B cell (primary cell): ENCODE measurements at regions not wholly inside any gene's neighbourhood (a gene's known extent, or its start where the extent isn't known, plus 50 kb on each side); places are given as distances from the start of the nearest gene placed in this dataset.
A peak's percentile ranks its signal among the peaks of the same experiment; 100 is the strongest.

ENCODE experiments used
- ATAC-seq: fragments of 200-7000 bp; cut with Tn5 transposase; one replicate; pipeline ENCODE4 v1.10.0; 2021; ENCODE audit warnings: low read depth, mild to moderate bottlenecking, moderate number of reproducible peaks, moderate library complexity
- CTCF ChIA-PET: fragments of 350-600 bp; sonication (Branson Sonifier 250); formaldehyde crosslinking; loops from one replicate; lab custom pipeline; 2021; ENCODE audit warnings: antibody characterized with exemption, inconsistent platforms; lab: Charles Lee
- POLR2A ChIA-PET: fragments of 350-600 bp; sonication (Branson Sonifier 250); formaldehyde crosslinking; loops from one replicate; lab custom pipeline; 2021; ENCODE audit warnings: antibody characterized with exemption; lab: Charles Lee
- DNase-seq: peaks from one replicate; pipeline ENCODE4 v3.0.0; 2013
- H2AFZ ChIP-seq: 2 replicates; pipeline ENCODE4 v1.6.1; 2012; ENCODE audit warnings: mild to moderate bottlenecking, low read depth, low read length; ENCODE audit not compliant: insufficient read depth, poor library complexity, severe bottlenecking
- H3K27ac ChIP-seq, 2 donors: 1 replicate in 1 of 2; 2 replicates in 1 of 2; pipeline ENCODE4 v1.5.1; 2012 to 2013; ENCODE audit warnings: low read length in 2 of 2, mild to moderate bottlenecking in 2 of 2, moderate library complexity in 1 of 2
- H3K27me3 ChIP-seq, 4 experiments: fragments of 200-600 bp in 1 of 4; sonication (generic) in 1 of 4; replicated peaks in 1 of 4; 1 replicate in 2 of 4; 2 replicates in 2 of 4; pipeline versions ENCODE4 v1.6.1 to v1.7.0; 2013 to 2016; ENCODE audit warnings: low read length in 3 of 4, mild to moderate bottlenecking in 2 of 4, mixed read lengths in 1 of 4, moderate library complexity in 1 of 4; ENCODE audit not compliant: insufficient read depth in 4 of 4, control insufficient read depth in 3 of 4; ENCODE audit errors: control extremely low read depth in 1 of 4
- H3K36me3 ChIP-seq, 2 experiments: replicated peaks in 1 of 2; 1 replicate in 1 of 2; 2 replicates in 1 of 2; pipeline versions ENCODE4 v1.6.1 to v1.7.1; 2013; ENCODE audit warnings: low read length in 1 of 2; ENCODE audit not compliant: insufficient read depth in 2 of 2, control insufficient read depth in 1 of 2; ENCODE audit errors: control extremely low read depth in 1 of 2, extremely low read depth in 1 of 2
- H3K4me1 ChIP-seq, 2 donors: fragments of 200-600 bp in 1 of 2; sonication (generic) in 1 of 2; 1 replicate in 1 of 2; 2 replicates in 1 of 2; pipeline versions ENCODE4 v1.5.1 to v1.6.1; 2013 to 2017; ENCODE audit warnings: low read length in 2 of 2; ENCODE audit not compliant: control insufficient read depth in 2 of 2, insufficient read depth in 2 of 2
- H3K4me2 ChIP-seq: replicated peaks from 2 replicates; pipeline ENCODE3; 2012; ENCODE audit warnings: mild to moderate bottlenecking, low read depth, low read length; ENCODE audit not compliant: poor library complexity, severe bottlenecking
- H3K4me3 ChIP-seq, 5 experiments: fragments of 200-600 bp in 1 of 5; sonication (generic) in 1 of 5; 1 replicate in 3 of 5; 2 replicates in 2 of 5; pipeline versions ENCODE4 v1.5.1 to v1.7.0; 2011 to 2016; ENCODE audit warnings: low read length in 4 of 5, mild to moderate bottlenecking in 4 of 5, low read depth in 2 of 5, control low read depth in 1 of 5, moderate library complexity in 1 of 5; ENCODE audit not compliant: insufficient read depth in 1 of 5; ENCODE audit errors: control extremely low read depth in 1 of 5, extremely low read depth in 1 of 5
- H3K79me2 ChIP-seq: fragments of 200-600 bp; sonication (generic); one replicate; pipeline ENCODE4 v1.6.0; 2016; ENCODE audit warnings: low read length; ENCODE audit not compliant: control insufficient read depth, insufficient read depth
- H3K9ac ChIP-seq: fragments of 200-600 bp; sonication (generic); 2 replicates; pipeline ENCODE4 v1.6.1; 2017; ENCODE audit warnings: mild to moderate bottlenecking, low read length, moderate library complexity
- H3K9me3 ChIP-seq, 3 donors: one replicate each; pipeline versions ENCODE4 v1.6.1 to v1.7.1; 2013; ENCODE audit warnings: low read length in 2 of 3; ENCODE audit not compliant: control insufficient read depth in 2 of 3, insufficient read depth in 1 of 3; ENCODE audit errors: control extremely low read depth in 1 of 3
- H4K20me1 ChIP-seq: 2 replicates; pipeline ENCODE4 v1.6.0; 2012; ENCODE audit warnings: mild to moderate bottlenecking, low read length; ENCODE audit not compliant: insufficient read depth, control insufficient read depth, poor library complexity, severe bottlenecking
- H3K27ac Mint-ChIP-seq: one replicate; pipeline ENCODE4 v1.8.0; 2021; ENCODE audit warnings: mixed read lengths
- H3K27me3 Mint-ChIP-seq: one replicate; pipeline ENCODE4 v1.8.0; 2021; ENCODE audit warnings: mixed read lengths
- H3K4me1 Mint-ChIP-seq: one replicate; pipeline ENCODE4 v1.8.0; 2021; ENCODE audit warnings: mixed read lengths
- H3K4me3 Mint-ChIP-seq: one replicate; pipeline ENCODE4 v1.8.0; 2021; ENCODE audit warnings: mixed read lengths
- H3K9me3 Mint-ChIP-seq: one replicate; pipeline ENCODE4 v1.8.0; 2022; ENCODE audit warnings: mixed read lengths; ENCODE audit not compliant: insufficient read depth
- CTCF ChIP-seq: fragments of 200-600 bp; IDR thresholded peaks from one replicate; pipeline ENCODE4 v1.8.0; 2022; ENCODE audit warnings: antibody characterized with exemption, mild to moderate bottlenecking
- EZH2 ChIP-seq: IDR thresholded peaks from 2 replicates; pipeline ENCODE4 v1.6.1; 2012; ENCODE audit warnings: borderline replicate concordance, low read depth, mild to moderate bottlenecking, moderate library complexity, low read length; ENCODE audit not compliant: insufficient read depth, poor library complexity, severe bottlenecking
- WGBS: methylation state at CpG from one replicate; pipeline ENCODE4 v1.1.5; 2013; ENCODE audit warnings: missing lambda C conversion rate; ENCODE audit not compliant: insufficient coverage; 5-methylcytosine and 5-hydroxymethylcytosine counted together
- intact Hi-C: fragments of 100-400 bp; cut with micrococcal nuclease; formaldehyde crosslinking; loops from one replicate; pipeline ENCODE4 v1.10.0; 2022

GRCh38 chr17:411421-412120 lies 59.0 kb upstream of the RPH3AL start:
- H3K4me1 Mint-ChIP-seq, result peaks cover 49% of the 10 kb centered on the region
- peaks cover 5% of the 10 kb centered on the region for H4K20me1 ChIP-seq
- no peak for ATAC-seq
- H3K9me3 ChIP-seq, result peaks cover 0 to 13% (median 0%) of the 10 kb centered on the region in 3 donors
- intact Hi-C loops, result loop anchor here (2.0 kb wide), 1 partner anchor 341 kb away; the partner anchor contains the start of gene GEMIN4
- H3K4me3 Mint-ChIP-seq, result peak overlapping the region; percentile 92
- no peak overlapping the region for H3K4me3 ChIP-seq
- DNase-seq, result peak; percentile 20
- H2AFZ ChIP-seq, result no peak overlapping the region
- ChIA-PET POLR2A (interaction anchor here (0.5 to 1.3 kb wide), 3 partner anchors 304 to 585 kb away, joined by 4 to 11 read pairs (median 5); no protein-coding TSS in a partner anchor), CTCF (interaction anchor here (0.6 to 3.3 kb wide), 29 partner anchors 10 to 645 kb away, joined by 3 to 128 read pairs (median 4); partner anchors contain the start of genes NXN and TIMM22)
- peaks cover 4% of the 10 kb centered on the region for H3K9me3 Mint-ChIP-seq
- H3K79me2 ChIP-seq, result peaks cover 6% of the 10 kb centered on the region
- TF ChIP-seq EZH2 (no peak), CTCF (no peak)
- 90% methylated on average over 10 of the region's 12 CpGs for WGBS
- peaks cover 0 to 11% (median 2%) of the 10 kb centered on the region in 4 experiments for H3K27me3 ChIP-seq
- peaks cover 9% of the 10 kb centered on the region for H3K27me3 Mint-ChIP-seq
- H3K4me2 ChIP-seq, result peak overlapping the region; percentile 92
- peaks cover 20 to 34% of the 10 kb centered on the region in 2 donors for H3K4me1 ChIP-seq
- H3K9ac ChIP-seq, result no peak overlapping the region
- H3K27ac ChIP-seq, result no peak overlapping the region
- no peaks in the 10 kb centered on the region for H3K36me3 ChIP-seq
- H3K27ac Mint-ChIP-seq, result peak overlapping the region; percentile 75
